Fibroblast of skin of right biceps (primary cell): ENCODE measurements at regions not wholly inside any gene's neighbourhood (a gene's known extent, or its start where the extent isn't known, plus 50 kb on each side); places are given as distances from the start of the nearest gene placed in this dataset.
"Not testable (repeated sequence)": the region's sequence is repeated elsewhere in the genome, so short reads cannot be mapped to it uniquely, and the experiment has no call there.

Source experiments
- DNase-seq: peaks from one replicate; pipeline ENCODE4 v3.0.0-alpha.2; 2013

GRCh38 chr9:30799527-30800101 is 1584.8 kb upstream of the ACO1 start:
- no peak for DNase-seq

- no peak for DNase-seq
These were observed 1584.0 kb upstream of the ACO1 start for GRCh38 chr9:30800421-30800820.

GRCh38 chr9:30812821-30813220 is 1571.6 kb upstream of the ACO1 start:
- DNase-seq = no peak

- no peak for DNase-seq
These were observed 1568.9 kb upstream of the ACO1 start for GRCh38 chr9:30815585-30815984.

- no peak for DNase-seq
These were observed 1539.3 kb upstream of the ACO1 start for GRCh38 chr9:30845136-30845535.

- no peak for DNase-seq
These were observed 1537.8 kb upstream of the ACO1 start for GRCh38 chr9:30846651-30847050.

GRCh38 chr9:30851600-30851999 is 1532.8 kb upstream of the ACO1 start:
- DNase-seq = no peak

- DNase-seq = no peak
These were observed 1483.7 kb upstream of the ACO1 start for GRCh38 chr9:30900706-30901105.

- no peak for DNase-seq
These were observed 1471.1 kb upstream of the ACO1 start for GRCh38 chr9:30913331-30913730.

- no peak for DNase-seq
These were observed 1469.0 kb upstream of the ACO1 start for GRCh38 chr9:30915451-30915850.

- DNase-seq = no peak
These were observed 1459.3 kb upstream of the ACO1 start for GRCh38 chr9:30925126-30925525.

GRCh38 chr9:30925635-30926034 is 1458.8 kb upstream of the ACO1 start:
- no peak for DNase-seq

- DNase-seq = no peak
These were observed 1456.4 kb upstream of the ACO1 start for GRCh38 chr9:30928045-30928444.

- DNase-seq = no peak
These were observed 1452.2 kb upstream of the ACO1 start for GRCh38 chr9:30932226-30932625.

GRCh38 chr9:30935730-30936129 is 1448.7 kb upstream of the ACO1 start:
- DNase-seq = no peak

- DNase-seq = no peak
These were observed 1447.3 kb upstream of the ACO1 start for GRCh38 chr9:30937106-30937505.

- not testable (repeated sequence) for DNase-seq
These were observed 1441.6 kb upstream of the ACO1 start for GRCh38 chr9:30942852-30943251.

- DNase-seq = no peak
These were observed 1440.8 kb upstream of the ACO1 start for GRCh38 chr9:30943446-30944224.

- no peak for DNase-seq
These were observed 1440.2 kb upstream of the ACO1 start for GRCh38 chr9:30944225-30944569.

GRCh38 chr9:30944741-30945280 is 1439.6 kb upstream of the ACO1 start:
- no peak for DNase-seq

- DNase-seq = no peak
These were observed 1420.1 kb upstream of the ACO1 start for GRCh38 chr9:30964332-30964731.

GRCh38 chr9:30967476-30967875 is 1417.0 kb upstream of the ACO1 start:
- DNase-seq = no peak

- no peak for DNase-seq
These were observed 1414.3 kb upstream of the ACO1 start for GRCh38 chr9:30970186-30970585.

- DNase-seq = no peak
These were observed 1413.6 kb upstream of the ACO1 start for GRCh38 chr9:30970812-30971211.

GRCh38 chr9:30972654-30973053 is 1411.8 kb upstream of the ACO1 start:
- DNase-seq = no peak
